ENCODE measurements at regions not wholly inside any gene's neighbourhood (a gene's known extent, or its start where the extent isn't known, plus 50 kb on each side); places are given as distances from the start of the nearest gene placed in this dataset.

GRCh38 chr18:78777992-78778391 is 201.6 kb upstream of the SALL3 start:
- no peak for TF ChIP-seq CTCF (IDR thresholded peaks at IDR 0.05 in 8 of 11, conservative IDR thresholded peaks at IDR 0.05 in 3 of 11)
- no peak for TF ChIP-seq POLR2A (IDR thresholded peaks at IDR 0.05)

All from spleen (tissue), 7 donors.